ENCODE measurements at regions not wholly inside any gene's neighbourhood (a gene's known extent, or its start where the extent isn't known, plus 50 kb on each side); places are given as distances from the start of the nearest gene placed in this dataset.

GRCh38 chr4:107404591-107405300, 315.3 kb downstream of the PAPSS1 start:
- Histone ChIP-seq H3K4me3 (no peak overlapping the region), H2AFZ (ENCODE audit: low read depth, low read length) (no peak overlapping the region), H3K9me3 (replicated peaks; ENCODE audit: control insufficient read depth, insufficient read depth, low read depth, low read length) (no peaks in the 10 kb centered on the region), H3K4me1 (replicated peaks in 1 of 2; ENCODE audit: control insufficient read depth in 2 of 2, insufficient read depth in 2 of 2, low read length in 2 of 2) (no peaks in the 10 kb centered on the region), H3K27me3 (ENCODE audit: control insufficient read depth in 2 of 2, insufficient read depth in 2 of 2, low read length in 2 of 2) (no peaks in the 10 kb centered on the region), H3K9ac (ENCODE audit: insufficient read depth in 1 of 2, low read depth in 2 of 2, low read length in 2 of 2) (no peak overlapping the region), H3K36me3 (ENCODE audit: control insufficient read depth, insufficient read depth, low read length) (no peaks in the 10 kb centered on the region), H3K79me2 (ENCODE audit: control insufficient read depth, insufficient read depth, low read length) (no peaks in the 10 kb centered on the region), H3K9me1 (ENCODE audit: control insufficient read depth, insufficient read depth, low read length) (no peaks in the 10 kb centered on the region), H3K27ac (ENCODE audit: extremely low read depth, low read depth, low read length) (no peak overlapping the region), H3K4me2 (ENCODE audit: insufficient read depth, low read length) (no peak overlapping the region), H4K20me1 (replicated peaks; ENCODE audit: control insufficient read depth, insufficient read depth, low read length) (no peaks in the 10 kb centered on the region)
- TF ChIP-seq ZBTB5 (IDR thresholded peaks at IDR 0.05) = no peak
- no peak for TF ChIP-seq ZZZ3 (IDR thresholded peaks at IDR 0.05)
- TF ChIP-seq SLC30A9 (CRISPR knock-in tag; IDR thresholded peaks at IDR 0.05) = no peak
- TF ChIP-seq, protein P1, sequence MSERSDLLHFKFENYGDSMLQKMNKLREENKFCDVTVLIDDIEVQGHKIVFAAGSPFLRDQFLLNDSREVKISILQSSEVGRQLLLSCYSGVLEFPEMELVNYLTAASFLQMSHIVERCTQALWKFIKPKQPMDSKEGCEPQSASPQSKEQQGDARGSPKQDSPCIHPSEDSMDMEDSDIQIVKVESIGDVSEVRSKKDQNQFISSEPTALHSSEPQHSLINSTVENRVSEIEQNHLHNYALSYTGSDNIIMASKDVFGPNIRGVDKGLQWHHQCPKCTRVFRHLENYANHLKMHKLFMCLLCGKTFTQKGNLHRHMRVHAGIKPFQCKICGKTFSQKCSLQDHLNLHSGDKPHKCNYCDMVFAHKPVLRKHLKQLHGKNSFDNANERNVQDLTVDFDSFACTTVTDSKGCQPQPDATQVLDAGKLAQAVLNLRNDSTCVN (CRISPR knock-in tag; IDR thresholded peaks at IDR 0.05) = no peak
- TF ChIP-seq ZNF79 (CRISPR knock-in tag; IDR thresholded peaks at IDR 0.05; ENCODE audit: low read depth) = no peak
- TF ChIP-seq HMG20B (CRISPR knock-in tag; IDR thresholded peaks at IDR 0.05) = no peak
- no peak for TF ChIP-seq POLR2AphosphoS5 (IDR thresholded peaks at IDR 0.05; ENCODE audit: control insufficient read depth, insufficient read depth, low read depth, low read length)
- no peak for TF ChIP-seq STAT5A (IDR thresholded peaks at IDR 0.05; ENCODE audit: borderline replicate concordance, low read length)
- TF ChIP-seq, protein P2, sequence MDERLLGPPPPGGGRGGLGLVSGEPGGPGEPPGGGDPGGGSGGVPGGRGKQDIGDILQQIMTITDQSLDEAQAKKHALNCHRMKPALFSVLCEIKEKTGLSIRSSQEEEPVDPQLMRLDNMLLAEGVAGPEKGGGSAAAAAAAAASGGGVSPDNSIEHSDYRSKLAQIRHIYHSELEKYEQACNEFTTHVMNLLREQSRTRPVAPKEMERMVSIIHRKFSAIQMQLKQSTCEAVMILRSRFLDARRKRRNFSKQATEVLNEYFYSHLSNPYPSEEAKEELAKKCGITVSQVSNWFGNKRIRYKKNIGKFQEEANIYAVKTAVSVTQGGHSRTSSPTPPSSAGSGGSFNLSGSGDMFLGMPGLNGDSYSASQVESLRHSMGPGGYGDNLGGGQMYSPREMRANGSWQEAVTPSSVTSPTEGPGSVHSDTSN (CRISPR knock-in tag; IDR thresholded peaks at IDR 0.05; ENCODE audit: low read depth) = no peak
- TF ChIP-seq, protein P2 (tag; conservative IDR thresholded peaks at IDR 0.05; ENCODE audit: low read depth) = no peak
- TF ChIP-seq ARHGAP35 (IDR thresholded peaks at IDR 0.05; ENCODE audit: partially characterized antibody) = no peak
- DNase-seq (ENCODE audit: extremely low read depth in 1 of 4, low spot score in 3 of 4) (no peak), FAIRE-seq (no peak), ATAC-seq (no peak)
- BruUV-seq (replicated peaks) = no TSS peak
- 0% methylated on average over 6 of the region's 6 CpGs for WGBS (ENCODE audit: insufficient coverage, low coverage, missing lambda C conversion rate)
- ChIA-PET CTCF (ENCODE audit: low intra/inter-chr PET ratio) (no interaction called here), POLR2A (no interaction called here)
- intact Hi-C loops (cut with micrococcal nuclease) (no loop called here), in situ Hi-C loops (cut with MboI) (no loop called here)

All from K562 (cell line).